ENCODE measurements at regions not wholly inside any gene's neighbourhood (a gene's known extent, or its start where the extent isn't known, plus 50 kb on each side); places are given as distances from the start of the nearest gene placed in this dataset.
"Not testable (repeated sequence)": the region's sequence is repeated elsewhere in the genome, so short reads cannot be mapped to it uniquely, and the experiment has no call there.

GRCh38 chr15:75100679-75101078 lies 77.3 kb downstream of the PPCDC start:
- no peak for DNase-seq (ENCODE audit: low spot score)

GRCh38 chr15:75104804-75105557 lies 81.6 kb downstream of the PPCDC start:
- peak; percentile 52 for DNase-seq (ENCODE audit: low spot score)

GRCh38 chr15:75107516-75107907 lies 84.1 kb downstream of the PPCDC start:
- DNase-seq (ENCODE audit: low spot score) = no peak

GRCh38 chr15:75107908-75108838 lies 84.8 kb downstream of the PPCDC start:
- DNase-seq (ENCODE audit: low spot score) = no peak

GRCh38 chr15:75109021-75109735 lies 85.8 kb downstream of the PPCDC start:
- no peak for DNase-seq (ENCODE audit: low spot score)

GRCh38 chr15:75109736-75110130 lies 86.3 kb downstream of the PPCDC start:
- DNase-seq (ENCODE audit: low spot score) = no peak

- DNase-seq (ENCODE audit: low spot score) = no peak
Observed at GRCh38 chr15:75112278-75112847, 89.0 kb downstream of the PPCDC start.

GRCh38 chr15:75112848-75113492 lies 88.7 kb upstream of the C15orf39 start:
- no peak for DNase-seq (ENCODE audit: low spot score)

- DNase-seq (ENCODE audit: low spot score) = no peak
Observed at GRCh38 chr15:75114327-75114726, 87.4 kb upstream of the C15orf39 start.

- DNase-seq (ENCODE audit: low spot score) = no peak
Observed at GRCh38 chr15:75114796-75115195, 86.9 kb upstream of the C15orf39 start.

GRCh38 chr15:75115411-75115913 lies 86.2 kb upstream of the C15orf39 start:
- not testable (repeated sequence) for DNase-seq (ENCODE audit: low spot score)

GRCh38 chr15:75116143-75116542 lies 85.5 kb upstream of the C15orf39 start:
- not testable (repeated sequence) for DNase-seq (ENCODE audit: low spot score)

GRCh38 chr15:75117993-75118392 lies 83.7 kb upstream of the C15orf39 start:
- DNase-seq (ENCODE audit: low spot score) = no peak

GRCh38 chr15:75119312-75119711 lies 82.4 kb upstream of the C15orf39 start:
- not testable (repeated sequence) for DNase-seq (ENCODE audit: low spot score)

- no peak for DNase-seq (ENCODE audit: low spot score)
Observed at GRCh38 chr15:75121491-75121890, 80.2 kb upstream of the C15orf39 start.

- DNase-seq (ENCODE audit: low spot score) = no peak
Observed at GRCh38 chr15:75123395-75123794, 78.3 kb upstream of the C15orf39 start.

- DNase-seq (ENCODE audit: low spot score) = not testable (repeated sequence)
Observed at GRCh38 chr15:75124278-75124677, 77.4 kb upstream of the C15orf39 start.

GRCh38 chr15:75125935-75126334 lies 75.7 kb upstream of the C15orf39 start:
- DNase-seq (ENCODE audit: low spot score) = no peak

GRCh38 chr15:75126864-75127580 lies 74.7 kb upstream of the C15orf39 start:
- DNase-seq (ENCODE audit: low spot score) = no peak

- DNase-seq (ENCODE audit: low spot score) = no peak
Observed at GRCh38 chr15:75129788-75130187, 71.9 kb upstream of the C15orf39 start.

- no peak for DNase-seq (ENCODE audit: low spot score)
Observed at GRCh38 chr15:75131269-75131643, 70.4 kb upstream of the C15orf39 start.

Measured in globus pallidus (tissue), 1 donor.